DOHH2 (cell line): ENCODE measurements at regions not wholly inside any gene's neighbourhood (a gene's known extent, or its start where the extent isn't known, plus 50 kb on each side); places are given as distances from the start of the nearest gene placed in this dataset.

Source experiments
- H3F3A ChIP-seq: fragments of 200-600 bp; sonication (generic), shearing (Covaris generic); 2 replicates; pipeline ENCODE4 v1.6.0; 2016; ENCODE audit warnings: antibody characterized with exemption, mild to moderate bottlenecking; ENCODE audit not compliant: control insufficient read depth, insufficient read depth
- H3K27ac ChIP-seq: fragments of 200-600 bp; sonication (generic); 2 replicates; pipeline ENCODE4 v1.5.1; 2014; ENCODE audit warnings: low read depth, mild to moderate bottlenecking, low read length, moderate library complexity
- H3K27me3 ChIP-seq: fragments of 200-600 bp; sonication (generic); 2 replicates; pipeline ENCODE4 v1.6.1; 2014; ENCODE audit warnings: mild to moderate bottlenecking, low read length, mixed read lengths; ENCODE audit not compliant: control insufficient read depth
- H3K36me3 ChIP-seq: fragments of 200-600 bp; sonication (generic); 2 replicates; pipeline ENCODE4 v1.6.1; 2014; ENCODE audit warnings: mild to moderate bottlenecking, low read length, moderate library complexity, mixed read lengths; ENCODE audit not compliant: control insufficient read depth
- H3K4me1 ChIP-seq: fragments of 200-600 bp; sonication (generic); 2 replicates; pipeline ENCODE4 v1.6.1; 2014; ENCODE audit warnings: mild to moderate bottlenecking, low read length, mixed read lengths; ENCODE audit not compliant: control insufficient read depth
- H3K4me2 ChIP-seq: fragments of 200-600 bp; sonication (generic); 2 replicates; pipeline ENCODE4 v1.6.0; 2014; ENCODE audit warnings: mild to moderate bottlenecking, low read length, moderate library complexity
- H3K4me3 ChIP-seq: fragments of 200-600 bp; sonication (generic); 2 replicates; pipeline ENCODE4 v1.5.1; 2014; ENCODE audit warnings: mild to moderate bottlenecking, low read length, mixed read lengths
- H3K79me2 ChIP-seq: fragments of 200-600 bp; sonication (generic); 2 replicates; pipeline ENCODE4 v1.6.1; 2014; ENCODE audit warnings: mild to moderate bottlenecking, low read length, mixed read lengths; ENCODE audit not compliant: control insufficient read depth
- H3K9me2 ChIP-seq: fragments of 200-600 bp; sonication (generic); replicated peaks from 2 replicates; pipeline ENCODE4 v1.6.1; 2014; ENCODE audit warnings: mild to moderate bottlenecking, low read length, mixed read lengths; ENCODE audit not compliant: control insufficient read depth
- H3K9me3 ChIP-seq: fragments of 200-600 bp; sonication (generic); 2 replicates; pipeline ENCODE4 v1.6.1; 2014; ENCODE audit warnings: antibody characterized with exemption, low read length, mixed read lengths; ENCODE audit not compliant: control insufficient read depth, insufficient read depth
- H4K20me1 ChIP-seq: fragments of 200-600 bp; sonication (generic); 2 replicates; pipeline ENCODE4 v1.6.0; 2014; ENCODE audit warnings: low read depth, mild to moderate bottlenecking, antibody characterized with exemption, low read length, moderate library complexity; ENCODE audit not compliant: control insufficient read depth, insufficient read depth
- CTCF ChIP-seq: fragments of 200-600 bp; sonication (generic); IDR thresholded peaks from one replicate; pipeline ENCODE4 v1.5.1; 2014; ENCODE audit warnings: antibody characterized with exemption, mild to moderate bottlenecking, low read depth, low read length; ENCODE audit not compliant: poor library complexity, severe bottlenecking
- EZH2phosphoT487 ChIP-seq: fragments of 200-600 bp; sonication (generic); IDR thresholded peaks from 2 replicates; pipeline ENCODE4 v1.6.1; 2017; ENCODE audit warnings: borderline replicate concordance, mild to moderate bottlenecking, antibody characterized with exemption, low read length, moderate library complexity, mixed read lengths

- no peaks in the 10 kb centered on the region for H3K4me1 ChIP-seq
- no peaks in the 10 kb centered on the region for H3K9me2 ChIP-seq
- H3K27me3 ChIP-seq, result no peaks in the 10 kb centered on the region
- H3K79me2 ChIP-seq, result no peaks in the 10 kb centered on the region
- no peaks in the 10 kb centered on the region for H3K36me3 ChIP-seq
- no peaks in the 10 kb centered on the region for H4K20me1 ChIP-seq
- no peaks in the 10 kb centered on the region for H3K9me3 ChIP-seq
- no peak overlapping the region for H3K4me2 ChIP-seq
- H3K27ac ChIP-seq, result no peak overlapping the region
- no peaks in the 10 kb centered on the region for H3F3A ChIP-seq
- TF ChIP-seq CTCF, result no peak
- TF ChIP-seq EZH2phosphoT487, result no peak
- H3K4me3 ChIP-seq, result no peak overlapping the region
These were observed 193.7 kb upstream of the SPANXN4 start for GRCh38 chrX:142831961-142832530.

- H3K27me3 ChIP-seq, result no peaks in the 10 kb centered on the region
- H3K4me3 ChIP-seq, result no peak overlapping the region
- no peaks in the 10 kb centered on the region for H3K9me2 ChIP-seq
- TF ChIP-seq EZH2phosphoT487 (no peak), CTCF (no peak)
- H3F3A ChIP-seq, result no peaks in the 10 kb centered on the region
- H3K9me3 ChIP-seq, result no peaks in the 10 kb centered on the region
- H3K79me2 ChIP-seq, result no peaks in the 10 kb centered on the region
- H3K4me2 ChIP-seq, result no peak overlapping the region
- no peaks in the 10 kb centered on the region for H4K20me1 ChIP-seq
- H3K4me1 ChIP-seq, result no peaks in the 10 kb centered on the region
- no peaks in the 10 kb centered on the region for H3K36me3 ChIP-seq
- no peak overlapping the region for H3K27ac ChIP-seq
These were observed 170.8 kb upstream of the SPANXN4 start for GRCh38 chrX:142854970-142855369.

DNA sequence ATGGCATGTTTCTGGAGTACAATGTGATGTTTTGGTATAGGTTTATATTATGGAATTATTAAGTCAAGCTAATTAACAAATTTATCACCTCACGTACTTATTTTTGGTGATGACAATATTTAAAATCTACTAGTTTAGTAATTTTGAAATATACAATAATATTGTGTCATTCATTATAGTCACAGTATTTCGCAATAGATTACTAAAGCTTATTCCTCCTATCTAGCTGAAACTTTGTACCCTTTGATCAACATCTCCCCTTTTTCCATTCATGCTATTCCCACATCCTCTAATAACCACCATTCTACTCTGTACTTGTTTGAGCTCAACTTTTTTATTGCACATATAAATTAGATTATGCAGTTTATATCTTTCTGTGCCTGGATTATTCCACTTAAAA lies 164.8 kb upstream of the SPANXN4 start:
- H3K79me2 ChIP-seq, result no peaks in the 10 kb centered on the region
- H3K27ac ChIP-seq, result no peak overlapping the region
- no peaks in the 10 kb centered on the region for H3K4me1 ChIP-seq
- no peaks in the 10 kb centered on the region for H3K9me2 ChIP-seq
- no peak overlapping the region for H3K4me3 ChIP-seq
- TF ChIP-seq CTCF (no peak), EZH2phosphoT487 (no peak)
- no peak overlapping the region for H3K4me2 ChIP-seq
- no peaks in the 10 kb centered on the region for H3K9me3 ChIP-seq
- no peaks in the 10 kb centered on the region for H4K20me1 ChIP-seq
- no peaks in the 10 kb centered on the region for H3K27me3 ChIP-seq
- H3K36me3 ChIP-seq, result no peaks in the 10 kb centered on the region
- H3F3A ChIP-seq, result no peaks in the 10 kb centered on the region
